NB4 (cell line): ENCODE measurements at regions not wholly inside any gene's neighbourhood (a gene's known extent, or its start where the extent isn't known, plus 50 kb on each side); places are given as distances from the start of the nearest gene placed in this dataset.

Experiments used
- DNase-seq: peaks from one replicate; pipeline ENCODE4 v3.0.0; 2010; ENCODE audit warnings: low read depth
- H3K4me3 ChIP-seq: one replicate; pipeline ENCODE4 v1.5.1; 2011; ENCODE audit warnings: mild to moderate bottlenecking, low read depth, low read length, moderate library complexity
- MAX ChIP-seq: IDR thresholded peaks from 2 replicates; pipeline ENCODE4 v1.6.1; 2011; ENCODE audit warnings: low read depth, low read length
- MYC ChIP-seq: IDR thresholded peaks from 2 replicates; pipeline ENCODE4 v1.6.1; 2011; ENCODE audit warnings: low read depth, low read length
- POLR2A ChIP-seq: IDR thresholded peaks from 2 replicates; pipeline ENCODE4 v1.6.1; 2011; ENCODE audit warnings: mild to moderate bottlenecking; ENCODE audit not compliant: insufficient read length; ENCODE audit errors: extremely low read depth
- TF ChIP-seq, protein P1 (sequence below): IDR thresholded peaks from one replicate; pipeline ENCODE4 v1.5.1; 2012; ENCODE audit warnings: low read depth, low read length

- TF ChIP-seq POLR2A: no peak
- TF ChIP-seq, protein P1, sequence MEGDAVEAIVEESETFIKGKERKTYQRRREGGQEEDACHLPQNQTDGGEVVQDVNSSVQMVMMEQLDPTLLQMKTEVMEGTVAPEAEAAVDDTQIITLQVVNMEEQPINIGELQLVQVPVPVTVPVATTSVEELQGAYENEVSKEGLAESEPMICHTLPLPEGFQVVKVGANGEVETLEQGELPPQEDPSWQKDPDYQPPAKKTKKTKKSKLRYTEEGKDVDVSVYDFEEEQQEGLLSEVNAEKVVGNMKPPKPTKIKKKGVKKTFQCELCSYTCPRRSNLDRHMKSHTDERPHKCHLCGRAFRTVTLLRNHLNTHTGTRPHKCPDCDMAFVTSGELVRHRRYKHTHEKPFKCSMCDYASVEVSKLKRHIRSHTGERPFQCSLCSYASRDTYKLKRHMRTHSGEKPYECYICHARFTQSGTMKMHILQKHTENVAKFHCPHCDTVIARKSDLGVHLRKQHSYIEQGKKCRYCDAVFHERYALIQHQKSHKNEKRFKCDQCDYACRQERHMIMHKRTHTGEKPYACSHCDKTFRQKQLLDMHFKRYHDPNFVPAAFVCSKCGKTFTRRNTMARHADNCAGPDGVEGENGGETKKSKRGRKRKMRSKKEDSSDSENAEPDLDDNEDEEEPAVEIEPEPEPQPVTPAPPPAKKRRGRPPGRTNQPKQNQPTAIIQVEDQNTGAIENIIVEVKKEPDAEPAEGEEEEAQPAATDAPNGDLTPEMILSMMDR: no peak
- TF ChIP-seq MAX: no peak
- TF ChIP-seq MYC: no peak
- H3K4me3 ChIP-seq: no peak overlapping the region
- no peak for DNase-seq
Measured at GRCh38 chr13:93017493-93018112, 209.0 kb upstream of the GPC6 start.

DNA sequence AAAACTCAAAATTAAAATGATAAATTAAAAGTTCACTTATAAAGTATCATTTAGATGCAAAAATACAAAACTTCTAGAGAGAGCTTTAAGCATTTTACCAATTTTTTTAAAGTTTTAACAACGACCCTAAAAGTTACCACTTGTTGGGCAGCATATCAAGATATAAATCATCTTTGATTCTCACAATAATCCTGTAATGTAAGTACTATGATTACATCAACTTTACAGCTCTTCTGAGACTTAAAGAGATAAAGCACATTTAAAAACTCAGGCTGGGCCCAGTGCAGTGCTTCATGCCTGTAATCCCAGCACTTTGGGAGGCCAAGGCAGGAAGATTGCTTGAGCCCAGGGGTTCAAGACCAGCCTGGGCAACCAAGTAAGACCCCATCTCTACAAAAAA lies 202.7 kb upstream of the GPC6 start:
- DNase-seq: no peak
- H3K4me3 ChIP-seq: no peak overlapping the region
- TF ChIP-seq POLR2A (no peak), MYC (no peak), MAX (no peak)
- TF ChIP-seq, protein P1: no peak

DNA sequence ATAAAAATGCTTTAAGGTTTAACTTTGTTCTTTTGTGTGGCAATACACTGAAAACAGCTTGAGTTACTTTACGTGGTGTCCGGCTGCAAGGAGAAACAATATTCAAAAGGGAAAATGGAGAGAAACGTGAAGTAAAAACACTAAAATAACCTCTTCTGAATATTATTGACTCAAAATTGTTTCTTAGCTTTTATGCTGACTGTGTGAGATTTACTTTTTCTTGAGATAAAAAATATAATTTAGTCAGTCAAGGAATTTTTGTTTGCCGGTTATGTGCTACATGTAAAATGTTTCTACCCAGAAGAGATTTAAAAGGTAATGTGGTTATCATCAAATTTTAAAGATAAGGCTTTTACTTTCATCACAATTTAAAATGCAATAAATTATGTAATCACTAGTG lies 200.6 kb upstream of the GPC6 start:
- DNase-seq: no peak
- H3K4me3 ChIP-seq: no peak overlapping the region
- no peak for TF ChIP-seq MAX
- no peak for TF ChIP-seq POLR2A
- no peak for TF ChIP-seq MYC
- TF ChIP-seq, protein P1: no peak

DNA sequence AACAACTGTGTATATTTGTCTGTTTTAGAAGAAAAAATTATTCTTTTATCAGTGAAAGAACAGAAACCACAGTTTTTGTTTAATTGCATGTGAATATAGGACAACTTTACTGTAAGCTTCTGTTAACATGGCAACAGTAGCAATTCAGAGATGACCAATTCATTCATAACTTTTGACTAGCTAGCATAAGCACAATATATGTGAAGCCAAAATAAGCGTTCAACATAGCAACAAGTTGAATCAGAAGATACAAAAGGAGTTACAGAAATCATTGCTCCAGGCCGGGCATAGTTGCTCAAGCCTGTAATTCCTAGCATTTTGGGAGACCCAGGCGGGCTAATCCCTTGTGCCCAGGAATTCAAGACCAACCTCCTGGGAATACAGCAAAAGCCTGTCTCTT lies 197.1 kb upstream of the GPC6 start:
- no peak for DNase-seq
- TF ChIP-seq MAX (no peak), POLR2A (no peak), MYC (no peak)
- TF ChIP-seq, protein P1: no peak

DNA sequence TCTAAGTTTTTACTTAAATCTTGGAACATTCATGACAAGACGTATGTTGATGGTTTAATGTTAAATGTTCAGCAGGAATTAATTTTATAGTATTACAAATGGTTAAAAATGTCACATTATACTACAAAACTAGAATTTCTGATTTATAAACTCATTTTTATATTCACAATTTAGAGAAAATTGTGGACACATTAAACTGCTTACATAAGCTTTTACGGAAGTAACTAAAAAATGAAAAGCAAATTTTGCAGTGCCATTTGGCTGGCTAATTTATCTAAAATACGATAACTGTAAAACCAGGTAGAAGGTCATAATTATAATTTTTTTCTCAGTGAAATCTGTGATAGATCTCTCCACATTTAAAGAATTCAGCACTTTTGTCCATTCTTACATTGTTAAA lies 190.2 kb upstream of the GPC6 start:
- H3K4me3 ChIP-seq: no peak overlapping the region
- TF ChIP-seq POLR2A (no peak), MYC (no peak), MAX (no peak)
- TF ChIP-seq, protein P1: no peak
- no peak for DNase-seq

More for the DNA sequence above, 197.1 kb upstream of the GPC6 start:
- H3K4me3 ChIP-seq: no peak overlapping the region

- TF ChIP-seq, protein P1: no peak
- TF ChIP-seq MAX (no peak), MYC (no peak), POLR2A (no peak)
- DNase-seq: no peak
- H3K4me3 ChIP-seq: no peak overlapping the region
Measured at GRCh38 chr13:93037780-93038179, 188.8 kb upstream of the GPC6 start.
